ENCODE measurements at regions not wholly inside any gene's neighbourhood (a gene's known extent, or its start where the extent isn't known, plus 50 kb on each side); places are given as distances from the start of the nearest gene placed in this dataset.

DNA sequence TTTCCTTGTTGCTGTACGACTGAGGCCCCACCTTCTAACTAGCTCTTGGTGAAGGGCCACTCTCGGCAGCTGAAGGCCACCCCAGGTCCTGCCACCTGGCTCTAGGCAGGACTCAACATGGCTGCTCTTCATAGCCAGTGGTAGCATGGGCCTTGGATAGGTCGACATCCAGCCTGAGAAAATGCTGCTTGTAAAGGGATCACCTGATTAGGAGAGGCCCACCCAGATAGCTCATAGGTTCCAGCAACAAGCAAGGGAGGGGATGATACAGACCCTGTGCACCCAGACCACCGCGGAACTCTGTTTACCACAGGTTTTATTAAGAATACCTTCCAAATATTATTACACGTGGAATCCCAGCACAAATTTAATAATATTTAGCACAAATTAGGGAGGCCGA lies 341.4 kb downstream of the BRD1 start:
- CTCF ChIA-PET, result no interaction called here
- intact Hi-C loops (cut with micrococcal nuclease), result no loop called here
- TF ChIP-seq EZH2phosphoT487 (IDR thresholded peaks at IDR 0.05; ENCODE audit: borderline replicate concordance, low read length) (no peak), EZH2 (IDR thresholded peaks at IDR 0.05; ENCODE audit: low read length, unreplicated experiment) (no peak)
- TF ChIP-seq, protein P1, sequence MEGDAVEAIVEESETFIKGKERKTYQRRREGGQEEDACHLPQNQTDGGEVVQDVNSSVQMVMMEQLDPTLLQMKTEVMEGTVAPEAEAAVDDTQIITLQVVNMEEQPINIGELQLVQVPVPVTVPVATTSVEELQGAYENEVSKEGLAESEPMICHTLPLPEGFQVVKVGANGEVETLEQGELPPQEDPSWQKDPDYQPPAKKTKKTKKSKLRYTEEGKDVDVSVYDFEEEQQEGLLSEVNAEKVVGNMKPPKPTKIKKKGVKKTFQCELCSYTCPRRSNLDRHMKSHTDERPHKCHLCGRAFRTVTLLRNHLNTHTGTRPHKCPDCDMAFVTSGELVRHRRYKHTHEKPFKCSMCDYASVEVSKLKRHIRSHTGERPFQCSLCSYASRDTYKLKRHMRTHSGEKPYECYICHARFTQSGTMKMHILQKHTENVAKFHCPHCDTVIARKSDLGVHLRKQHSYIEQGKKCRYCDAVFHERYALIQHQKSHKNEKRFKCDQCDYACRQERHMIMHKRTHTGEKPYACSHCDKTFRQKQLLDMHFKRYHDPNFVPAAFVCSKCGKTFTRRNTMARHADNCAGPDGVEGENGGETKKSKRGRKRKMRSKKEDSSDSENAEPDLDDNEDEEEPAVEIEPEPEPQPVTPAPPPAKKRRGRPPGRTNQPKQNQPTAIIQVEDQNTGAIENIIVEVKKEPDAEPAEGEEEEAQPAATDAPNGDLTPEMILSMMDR (conservative IDR thresholded peaks at IDR 0.05; ENCODE audit: low read depth, low read length), result no peak

DNA sequence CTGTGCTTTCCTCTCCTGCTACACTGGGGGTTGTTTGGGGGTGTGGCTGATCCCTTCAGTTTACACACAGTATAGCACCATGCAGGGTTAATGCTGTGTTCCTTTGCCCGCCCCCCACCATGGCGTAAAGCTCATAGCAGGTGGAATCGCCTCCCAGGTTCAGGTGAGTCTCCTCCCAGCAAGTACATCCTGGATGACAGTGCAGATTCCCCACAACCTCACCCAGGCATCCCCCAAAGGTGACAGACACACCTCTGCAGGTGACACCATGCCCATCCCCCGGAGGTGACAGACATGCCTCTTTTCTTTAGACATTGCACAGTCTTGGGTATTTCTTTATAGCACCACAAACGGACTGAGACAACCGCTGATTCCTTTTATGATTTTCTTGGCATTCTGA lies 343.7 kb downstream of the BRD1 start:
- no peaks in the 10 kb centered on the region for H3K36me3 ChIP-seq (ENCODE audit: low read depth, low read length)
- H3K9ac ChIP-seq (ENCODE audit: low read length), result no peak overlapping the region
- TF ChIP-seq EZH2 (IDR thresholded peaks at IDR 0.05; ENCODE audit: low read length, unreplicated experiment), result no peak
- TF ChIP-seq, protein P1 (conservative IDR thresholded peaks at IDR 0.05; ENCODE audit: low read depth, low read length), result no peak
- no peak for TF ChIP-seq EZH2phosphoT487 (IDR thresholded peaks at IDR 0.05; ENCODE audit: borderline replicate concordance, low read length)
- H2AFZ ChIP-seq (ENCODE audit: low read length), result no peak overlapping the region
- H3K4me3 ChIP-seq (ENCODE audit: low read length), result no peak overlapping the region
- ATAC-seq (no peak), DNase-seq (no peak)
- POLR2A ChIA-PET (ENCODE audit: unreplicated experiment), result no interaction called here
- CTCF ChIA-PET, result no interaction called here
- peaks cover 17% of the 10 kb centered on the region for H3K4me1 ChIP-seq (ENCODE audit: insufficient read depth, low read length)
- no peaks in the 10 kb centered on the region for H3K9me3 ChIP-seq (ENCODE audit: low read length)
- no peaks in the 10 kb centered on the region for H3K79me2 ChIP-seq (ENCODE audit: low read length)
- H3F3A ChIP-seq (ENCODE audit: low read length, unreplicated experiment), result no peaks in the 10 kb centered on the region
- H3K27me3 ChIP-seq (ENCODE audit: low read length), result peaks cover 50% of the 10 kb centered on the region
- no peaks in the 10 kb centered on the region for H4K20me1 ChIP-seq (ENCODE audit: low read length)
- no peaks in the 10 kb centered on the region for H3K9me2 ChIP-seq (replicated peaks; ENCODE audit: low read length)
- BruUV-seq (replicated peaks), result no TSS peak
- intact Hi-C loops (cut with micrococcal nuclease), result no loop called here
- H3K27ac ChIP-seq (ENCODE audit: low read length), result no peak overlapping the region
- H3K4me2 ChIP-seq (ENCODE audit: low read length), result no peak overlapping the region

More for the DNA sequence above, 341.4 kb downstream of the BRD1 start:
- Histone ChIP-seq H3K9me2 (replicated peaks; ENCODE audit: low read length) (no peaks in the 10 kb centered on the region), H3K4me1 (ENCODE audit: insufficient read depth, low read length) (peaks cover 17% of the 10 kb centered on the region), H3K27ac (ENCODE audit: low read length) (no peak overlapping the region), H3K27me3 (ENCODE audit: low read length) (peaks cover 32% of the 10 kb centered on the region), H4K20me1 (ENCODE audit: low read length) (no peaks in the 10 kb centered on the region), H3K4me2 (ENCODE audit: low read length) (no peak overlapping the region), H3K9ac (ENCODE audit: low read length) (no peak overlapping the region), H2AFZ (ENCODE audit: low read length) (no peak overlapping the region), H3K36me3 (ENCODE audit: low read depth, low read length) (no peaks in the 10 kb centered on the region), H3K79me2 (ENCODE audit: low read length) (no peaks in the 10 kb centered on the region), H3K9me3 (ENCODE audit: low read length) (no peaks in the 10 kb centered on the region), H3F3A (ENCODE audit: low read length, unreplicated experiment) (no peaks in the 10 kb centered on the region), H3K4me3 (ENCODE audit: low read length) (no peak overlapping the region)
- POLR2A ChIA-PET (ENCODE audit: unreplicated experiment), result no interaction called here
- DNase-seq, result no peak
- BruUV-seq (replicated peaks), result no TSS peak
- ATAC-seq, result no peak

DNA sequence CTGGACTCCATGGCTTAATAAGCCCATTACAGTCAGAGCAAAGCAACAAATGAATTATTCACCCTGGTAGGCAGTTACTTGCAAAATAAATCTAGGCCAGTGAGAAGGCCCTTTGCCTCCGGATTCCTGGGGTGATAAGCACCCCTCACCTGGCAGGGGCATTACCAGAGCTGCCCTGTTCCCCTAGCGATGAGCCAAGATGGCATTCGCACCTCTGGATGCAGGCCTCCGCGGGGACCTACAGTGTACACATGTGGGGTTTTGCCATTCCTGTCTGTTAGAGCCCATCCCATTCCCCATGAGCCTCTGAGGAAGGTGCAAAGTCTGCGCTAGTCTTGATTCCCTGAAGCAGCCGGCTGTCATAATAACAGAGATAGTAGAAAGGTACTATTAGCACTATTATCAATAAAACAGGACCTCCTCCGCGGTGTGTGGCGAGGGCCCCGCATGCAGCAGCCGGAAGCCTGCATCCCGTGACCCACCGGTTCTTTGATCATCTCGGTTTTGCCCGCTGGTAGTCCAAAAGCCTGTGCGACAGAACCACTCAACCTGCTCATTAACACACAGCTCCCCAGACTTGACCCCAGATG lies 344.3 kb downstream of the BRD1 start:
- ATAC-seq, result no peak
- CTCF ChIA-PET, result no interaction called here

More for the DNA sequence above, 344.3 kb downstream of the BRD1 start:
- H3K36me3 ChIP-seq (ENCODE audit: low read depth, low read length), result no peaks in the 10 kb centered on the region
- no peak overlapping the region for H3K9ac ChIP-seq (ENCODE audit: low read length)
- no peaks in the 10 kb centered on the region for H3K9me2 ChIP-seq (replicated peaks; ENCODE audit: low read length)
- H4K20me1 ChIP-seq (ENCODE audit: low read length), result no peaks in the 10 kb centered on the region
- TF ChIP-seq, protein P1 (conservative IDR thresholded peaks at IDR 0.05; ENCODE audit: low read depth, low read length), result no peak
- TF ChIP-seq EZH2phosphoT487 (IDR thresholded peaks at IDR 0.05; ENCODE audit: borderline replicate concordance, low read length), result no peak
- H3K27me3 ChIP-seq (ENCODE audit: low read length), result peaks cover 50% of the 10 kb centered on the region
- no peak overlapping the region for H3K4me2 ChIP-seq (ENCODE audit: low read length)
- H3K4me3 ChIP-seq (ENCODE audit: low read length), result no peak overlapping the region
- intact Hi-C loops (cut with micrococcal nuclease), result no loop called here
- no peaks in the 10 kb centered on the region for H3K79me2 ChIP-seq (ENCODE audit: low read length)
- DNase-seq, result no peak
- no peak overlapping the region for H2AFZ ChIP-seq (ENCODE audit: low read length)
- no peaks in the 10 kb centered on the region for H3F3A ChIP-seq (ENCODE audit: low read length, unreplicated experiment)
- H3K27ac ChIP-seq (ENCODE audit: low read length), result no peak overlapping the region
- H3K4me1 ChIP-seq (ENCODE audit: insufficient read depth, low read length), result peaks cover 13% of the 10 kb centered on the region
- POLR2A ChIA-PET (ENCODE audit: unreplicated experiment), result no interaction called here
- no peaks in the 10 kb centered on the region for H3K9me3 ChIP-seq (ENCODE audit: low read length)
- BruUV-seq (replicated peaks), result no TSS peak

Data from PC-3 (cell line).